WERI-Rb-1 (cell line): ENCODE measurements at regions not wholly inside any gene's neighbourhood (a gene's known extent, or its start where the extent isn't known, plus 50 kb on each side); places are given as distances from the start of the nearest gene placed in this dataset.

ENCODE experiments used
- DNase-seq: peaks from one replicate; pipeline ENCODE4 v3.0.0-alpha.2; 2020
- H3K27ac ChIP-seq: fragments of 250-450 bp; sonication (Bioruptor Pico); 2 replicates; pipeline ENCODE4 v1.5.1; 2020; ENCODE audit warnings: mild to moderate bottlenecking, moderate library complexity
- H3K27me3 ChIP-seq: fragments of 250-450 bp; sonication (Bioruptor Pico); 2 replicates; pipeline ENCODE4 v1.5.1; 2021; ENCODE audit warnings: mild to moderate bottlenecking, low read depth, moderate library complexity; ENCODE audit not compliant: insufficient read depth, severe bottlenecking
- H3K36me3 ChIP-seq: fragments of 250-450 bp; sonication (Bioruptor Pico); 2 replicates; pipeline ENCODE4 v1.5.1; 2020; ENCODE audit warnings: mild to moderate bottlenecking, moderate library complexity
- H3K4me3 ChIP-seq: 2 replicates; pipeline ENCODE4 v1.5.1; 2011; ENCODE audit warnings: low read depth, mild to moderate bottlenecking, control low read depth, low read length
- H3K9me3 ChIP-seq: fragments of 250-450 bp; sonication (Bioruptor Pico); 2 replicates; pipeline ENCODE4 v1.5.1; 2021; ENCODE audit warnings: mild to moderate bottlenecking, moderate library complexity; ENCODE audit not compliant: severe bottlenecking
- TF ChIP-seq, protein P1 (sequence below): IDR thresholded peaks from 2 replicates; pipeline ENCODE4 v1.5.1; 2011; ENCODE audit warnings: low read depth, mild to moderate bottlenecking, control low read depth, inconsistent platforms, low read length

DNA sequence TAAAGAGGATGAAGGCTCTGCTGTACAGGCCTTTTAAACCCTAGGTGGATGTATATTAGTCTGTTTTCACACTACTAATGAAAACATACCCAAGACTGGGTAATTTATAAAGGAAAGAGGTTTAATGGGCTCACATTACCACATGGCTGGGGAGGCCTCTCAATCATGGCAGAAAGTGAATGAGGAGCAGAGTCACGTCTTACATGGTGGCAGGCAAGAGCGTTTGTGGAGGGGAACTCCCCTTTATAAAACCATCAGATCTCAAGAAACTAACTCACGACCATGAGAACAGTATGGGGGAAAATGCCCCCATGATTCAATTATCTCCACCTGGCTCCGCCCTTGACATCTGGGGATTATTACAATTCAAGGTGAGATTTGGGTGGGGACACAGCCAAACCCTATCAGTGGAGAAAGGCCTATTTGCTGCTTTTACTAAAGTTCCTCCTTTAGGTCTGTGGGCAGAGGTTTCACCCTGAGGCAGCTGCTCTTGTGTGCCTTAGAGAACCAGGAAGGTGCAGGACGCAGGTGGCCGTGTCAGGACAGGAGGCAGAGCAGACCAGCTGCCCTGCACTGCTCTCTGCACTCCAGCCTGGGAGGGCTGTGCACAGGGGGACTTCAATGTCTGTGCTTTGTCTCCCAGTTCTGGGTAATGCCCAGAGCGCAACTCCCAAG is 178.8 kb upstream of the HDAC4 start:
- DNase-seq: no peak
- H3K9me3 ChIP-seq: peaks cover 11% of the 10 kb centered on the region
- no peak overlapping the region for H3K4me3 ChIP-seq
- H3K27me3 ChIP-seq: peaks cover 99% of the 10 kb centered on the region
- H3K27ac ChIP-seq: no peak overlapping the region
- H3K36me3 ChIP-seq: no peaks in the 10 kb centered on the region
- TF ChIP-seq, protein P1, sequence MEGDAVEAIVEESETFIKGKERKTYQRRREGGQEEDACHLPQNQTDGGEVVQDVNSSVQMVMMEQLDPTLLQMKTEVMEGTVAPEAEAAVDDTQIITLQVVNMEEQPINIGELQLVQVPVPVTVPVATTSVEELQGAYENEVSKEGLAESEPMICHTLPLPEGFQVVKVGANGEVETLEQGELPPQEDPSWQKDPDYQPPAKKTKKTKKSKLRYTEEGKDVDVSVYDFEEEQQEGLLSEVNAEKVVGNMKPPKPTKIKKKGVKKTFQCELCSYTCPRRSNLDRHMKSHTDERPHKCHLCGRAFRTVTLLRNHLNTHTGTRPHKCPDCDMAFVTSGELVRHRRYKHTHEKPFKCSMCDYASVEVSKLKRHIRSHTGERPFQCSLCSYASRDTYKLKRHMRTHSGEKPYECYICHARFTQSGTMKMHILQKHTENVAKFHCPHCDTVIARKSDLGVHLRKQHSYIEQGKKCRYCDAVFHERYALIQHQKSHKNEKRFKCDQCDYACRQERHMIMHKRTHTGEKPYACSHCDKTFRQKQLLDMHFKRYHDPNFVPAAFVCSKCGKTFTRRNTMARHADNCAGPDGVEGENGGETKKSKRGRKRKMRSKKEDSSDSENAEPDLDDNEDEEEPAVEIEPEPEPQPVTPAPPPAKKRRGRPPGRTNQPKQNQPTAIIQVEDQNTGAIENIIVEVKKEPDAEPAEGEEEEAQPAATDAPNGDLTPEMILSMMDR: no peak

DNA sequence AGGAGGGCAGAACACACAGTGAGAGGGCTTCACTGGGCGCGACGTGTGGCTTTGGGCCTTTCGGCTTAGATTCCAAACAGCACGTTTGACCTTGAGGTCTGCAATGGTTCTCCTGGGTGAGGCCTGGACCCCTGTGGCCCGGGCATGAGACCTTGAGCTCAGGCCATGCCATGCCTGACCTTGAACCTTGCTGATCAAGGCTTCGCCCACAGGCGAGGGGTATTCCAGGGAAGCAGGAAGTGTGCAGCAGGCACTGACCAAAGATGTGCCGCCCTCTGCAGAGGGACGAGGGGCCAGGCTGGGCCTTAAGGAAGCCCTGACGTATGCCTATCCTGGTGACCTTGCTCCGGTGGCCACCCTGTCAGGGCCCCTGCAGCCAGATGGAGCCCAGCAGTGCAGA is 178.3 kb upstream of the HDAC4 start:
- Histone ChIP-seq H3K27me3 (peaks cover 99% of the 10 kb centered on the region), H3K4me3 (no peak overlapping the region), H3K36me3 (no peaks in the 10 kb centered on the region), H3K9me3 (peaks cover 11% of the 10 kb centered on the region), H3K27ac (no peak overlapping the region)
- no peak for DNase-seq
- TF ChIP-seq, protein P1: no peak

DNA sequence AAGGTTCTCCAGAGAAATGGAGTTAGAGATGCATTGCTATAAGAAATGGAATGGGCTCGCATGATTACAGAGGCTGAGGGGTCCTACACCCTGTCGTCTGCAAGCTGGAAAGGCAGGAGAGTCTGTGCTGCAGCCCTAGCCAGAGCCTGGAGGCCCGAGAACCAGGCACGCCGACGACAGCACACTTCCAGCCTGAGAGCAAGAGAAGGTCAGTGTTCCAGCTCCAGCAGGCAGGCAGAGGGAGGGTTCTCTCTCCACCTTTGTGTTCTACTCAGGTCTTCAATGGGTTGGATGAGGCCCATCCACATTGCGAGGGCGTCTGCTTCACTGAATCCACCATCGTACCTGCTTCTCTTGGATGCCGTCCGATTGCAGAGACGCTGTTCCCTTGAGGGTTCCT is 177.6 kb upstream of the HDAC4 start:
- H3K27me3 ChIP-seq: peaks cover 99% of the 10 kb centered on the region
- TF ChIP-seq, protein P1: no peak

DNA sequence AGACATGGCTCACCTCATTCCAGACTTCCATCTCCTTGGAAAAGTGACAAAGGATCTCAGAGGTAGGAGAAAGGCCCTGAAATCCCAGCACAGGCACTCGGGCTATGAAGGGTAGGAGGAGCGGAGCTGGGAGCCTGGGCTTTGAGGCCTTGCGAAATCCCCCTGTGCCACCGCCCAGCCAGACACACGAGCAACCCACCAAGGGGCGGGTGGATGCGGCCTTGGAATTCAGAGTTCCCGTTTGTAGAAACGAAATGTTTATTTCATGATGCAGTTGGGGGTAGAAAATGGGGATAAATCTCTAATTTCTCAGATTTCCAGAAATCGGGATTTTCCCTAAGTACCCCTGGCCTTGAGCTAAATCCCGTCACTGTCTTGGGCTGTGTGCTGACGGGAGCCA is 177.1 kb upstream of the HDAC4 start:
- peaks cover 99% of the 10 kb centered on the region for H3K27me3 ChIP-seq
- H3K4me3 ChIP-seq: no peak overlapping the region
- H3K36me3 ChIP-seq: no peaks in the 10 kb centered on the region
- DNase-seq: no peak
- peaks cover 11% of the 10 kb centered on the region for H3K9me3 ChIP-seq
- TF ChIP-seq, protein P1: no peak
- H3K27ac ChIP-seq: no peak overlapping the region

More for the DNA sequence above, 177.6 kb upstream of the HDAC4 start:
- DNase-seq: no peak
- Histone ChIP-seq H3K27ac (no peak overlapping the region), H3K36me3 (no peaks in the 10 kb centered on the region), H3K9me3 (peaks cover 11% of the 10 kb centered on the region), H3K4me3 (no peak overlapping the region)

DNA sequence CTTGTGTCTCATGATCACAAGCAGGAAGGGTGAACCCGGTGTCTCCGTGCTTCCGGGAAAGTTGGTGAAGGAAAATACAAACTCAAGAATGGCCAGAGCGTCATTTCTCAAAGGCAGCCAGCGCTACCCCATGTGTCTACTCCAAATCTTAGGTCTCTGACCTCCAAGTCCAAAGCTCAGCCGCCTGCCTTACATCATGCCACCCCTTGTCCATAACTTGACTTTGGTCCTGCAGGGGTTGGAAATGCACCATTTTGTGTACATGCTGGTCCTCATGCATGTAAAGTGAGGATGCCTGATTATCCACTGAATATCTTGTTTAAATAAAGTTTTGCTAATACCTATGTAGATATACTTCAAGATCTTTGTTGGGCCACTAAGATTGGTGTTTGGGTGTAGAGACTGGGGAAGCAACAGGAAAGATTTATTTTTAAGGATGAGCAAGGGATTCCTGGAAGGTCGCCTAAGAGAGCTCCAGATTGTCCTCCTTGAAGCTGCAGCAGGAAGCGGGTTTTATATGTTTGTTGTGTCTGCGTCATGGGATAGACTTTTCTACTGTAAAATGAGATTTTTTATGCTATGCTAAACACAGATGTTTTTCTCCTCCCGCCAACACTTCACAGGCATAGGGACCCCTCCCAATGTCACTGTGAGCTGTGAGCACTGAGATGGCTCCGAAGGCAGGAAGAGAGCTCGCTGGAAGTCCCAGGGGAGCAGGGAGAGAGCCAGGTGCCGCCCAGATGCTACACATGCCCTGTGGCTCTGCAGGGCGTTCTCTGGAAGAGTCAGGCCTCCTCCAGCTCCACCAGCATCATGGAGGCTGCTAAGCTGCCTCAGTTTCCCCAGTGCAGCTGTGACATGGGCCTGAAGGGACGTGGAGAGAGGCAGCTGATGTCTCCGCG is 176.2 kb upstream of the HDAC4 start:
- no peaks in the 10 kb centered on the region for H3K36me3 ChIP-seq
- TF ChIP-seq, protein P1: no peak
- H3K9me3 ChIP-seq: peaks cover 11% of the 10 kb centered on the region
- peaks cover 99% of the 10 kb centered on the region for H3K27me3 ChIP-seq
- no peak overlapping the region for H3K27ac ChIP-seq
- no peak overlapping the region for H3K4me3 ChIP-seq
- DNase-seq: no peak
